ENCODE measurements at regions not wholly inside any gene's neighbourhood (a gene's known extent, or its start where the extent isn't known, plus 50 kb on each side); places are given as distances from the start of the nearest gene placed in this dataset.

GRCh38 chr6:74578339-74578738 lies 627.5 kb downstream of the COL12A1 start:
- H3K36me3 Mint-ChIP-seq (ENCODE audit: low read depth, unreplicated experiment) = no peaks in the 10 kb centered on the region
- peaks cover 20% of the 10 kb centered on the region for H3K4me1 Mint-ChIP-seq (ENCODE audit: low read depth, unreplicated experiment)
- Histone ChIP-seq H3K9ac (ENCODE audit: low read length) (peak overlapping the region; percentile 37), H3K4me2 (ENCODE audit: low read length) (peak overlapping the region; percentile 36), H3K9me3 (ENCODE audit: insufficient read depth, low read depth, low read length) (no peaks in the 10 kb centered on the region), H4K20me1 (ENCODE audit: insufficient read depth, low read length) (no peaks in the 10 kb centered on the region), H3K4me1 (ENCODE audit: insufficient read depth, low read length) (peaks cover 18% of the 10 kb centered on the region), H3K27me3 (ENCODE audit: insufficient read depth, low read length) (no peaks in the 10 kb centered on the region), H3K79me2 (ENCODE audit: insufficient read depth, low read length) (no peaks in the 10 kb centered on the region), H3K27ac (ENCODE audit: low read depth, low read length) (peak overlapping the region; percentile 72), H2AFZ (ENCODE audit: low read depth, low read length) (peak overlapping the region; percentile 35), H3K36me3 (ENCODE audit: insufficient read depth, low read length) (no peaks in the 10 kb centered on the region), H3K4me3 (ENCODE audit: insufficient read depth, low read depth, low read length) (no peak overlapping the region)
- no peaks in the 10 kb centered on the region for H3K27me3 Mint-ChIP-seq (ENCODE audit: low read depth, unreplicated experiment)
- DNase-seq (ENCODE audit: low read depth) = peak; percentile 86
- TF ChIP-seq EZH2 (IDR thresholded peaks at IDR 0.05; ENCODE audit: insufficient read depth, low read length) (no peak), CTCF (IDR thresholded peaks at IDR 0.05; ENCODE audit: insufficient read depth, low read depth, low read length) (no peak)
- FAIRE-seq = peak; percentile 74
- H3K9me3 Mint-ChIP-seq (ENCODE audit: unreplicated experiment) = no peaks in the 10 kb centered on the region
- no peak overlapping the region for H3K4me3 Mint-ChIP-seq (ENCODE audit: unreplicated experiment)
- peak overlapping the region; percentile 73 for H3K27ac Mint-ChIP-seq (ENCODE audit: unreplicated experiment)

- TF ChIP-seq CTCF (IDR thresholded peaks at IDR 0.05; ENCODE audit: insufficient read depth, low read depth, low read length) = no peak
- no peak for TF ChIP-seq EZH2 (IDR thresholded peaks at IDR 0.05; ENCODE audit: insufficient read depth, low read length)
- Histone ChIP-seq H3K27me3 (ENCODE audit: insufficient read depth, low read length) (no peaks in the 10 kb centered on the region), H3K9ac (ENCODE audit: low read length) (no peak overlapping the region), H2AFZ (ENCODE audit: low read depth, low read length) (peak overlapping the region; percentile 59), H3K79me2 (ENCODE audit: insufficient read depth, low read length) (no peaks in the 10 kb centered on the region), H3K36me3 (ENCODE audit: insufficient read depth, low read length) (no peaks in the 10 kb centered on the region), H4K20me1 (ENCODE audit: insufficient read depth, low read length) (no peaks in the 10 kb centered on the region), H3K4me2 (ENCODE audit: low read length) (no peak overlapping the region), H3K4me3 (ENCODE audit: insufficient read depth, low read depth, low read length) (no peak overlapping the region), H3K9me3 (ENCODE audit: insufficient read depth, low read depth, low read length) (no peaks in the 10 kb centered on the region), H3K27ac (ENCODE audit: low read depth, low read length) (peak overlapping the region; percentile 72), H3K4me1 (ENCODE audit: insufficient read depth, low read length) (peaks cover 18% of the 10 kb centered on the region)
- H3K27ac Mint-ChIP-seq (ENCODE audit: unreplicated experiment) = peak overlapping the region; percentile 71
- FAIRE-seq = no peak
- peaks cover 18% of the 10 kb centered on the region for H3K4me1 Mint-ChIP-seq (ENCODE audit: low read depth, unreplicated experiment)
- H3K9me3 Mint-ChIP-seq (ENCODE audit: unreplicated experiment) = no peaks in the 10 kb centered on the region
- H3K27me3 Mint-ChIP-seq (ENCODE audit: low read depth, unreplicated experiment) = no peaks in the 10 kb centered on the region
- DNase-seq (ENCODE audit: low read depth) = no peak
- no peak overlapping the region for H3K4me3 Mint-ChIP-seq (ENCODE audit: unreplicated experiment)
- H3K36me3 Mint-ChIP-seq (ENCODE audit: low read depth, unreplicated experiment) = no peaks in the 10 kb centered on the region
Measured at GRCh38 chr6:74577619-74578018, 628.2 kb downstream of the COL12A1 start.

- no peaks in the 10 kb centered on the region for H3K27me3 Mint-ChIP-seq (ENCODE audit: low read depth, unreplicated experiment)
- Histone ChIP-seq H3K4me3 (ENCODE audit: insufficient read depth, low read depth, low read length) (no peak overlapping the region), H3K9ac (ENCODE audit: low read length) (no peak overlapping the region), H4K20me1 (ENCODE audit: insufficient read depth, low read length) (no peaks in the 10 kb centered on the region), H3K4me1 (ENCODE audit: insufficient read depth, low read length) (peaks cover 18% of the 10 kb centered on the region), H3K79me2 (ENCODE audit: insufficient read depth, low read length) (no peaks in the 10 kb centered on the region), H2AFZ (ENCODE audit: low read depth, low read length) (no peak overlapping the region), H3K27ac (ENCODE audit: low read depth, low read length) (no peak overlapping the region), H3K36me3 (ENCODE audit: insufficient read depth, low read length) (no peaks in the 10 kb centered on the region), H3K4me2 (ENCODE audit: low read length) (no peak overlapping the region), H3K27me3 (ENCODE audit: insufficient read depth, low read length) (no peaks in the 10 kb centered on the region), H3K9me3 (ENCODE audit: insufficient read depth, low read depth, low read length) (no peaks in the 10 kb centered on the region)
- TF ChIP-seq CTCF (IDR thresholded peaks at IDR 0.05; ENCODE audit: insufficient read depth, low read depth, low read length) = peak; percentile 57
- TF ChIP-seq EZH2 (IDR thresholded peaks at IDR 0.05; ENCODE audit: insufficient read depth, low read length) = no peak
- no peaks in the 10 kb centered on the region for H3K9me3 Mint-ChIP-seq (ENCODE audit: unreplicated experiment)
- peaks cover 22% of the 10 kb centered on the region for H3K4me1 Mint-ChIP-seq (ENCODE audit: low read depth, unreplicated experiment)
- H3K4me3 Mint-ChIP-seq (ENCODE audit: unreplicated experiment) = no peak overlapping the region
- FAIRE-seq = peak; percentile 54
- DNase-seq (ENCODE audit: low read depth) = peak; percentile 8
- H3K27ac Mint-ChIP-seq (ENCODE audit: unreplicated experiment) = no peak overlapping the region
- no peaks in the 10 kb centered on the region for H3K36me3 Mint-ChIP-seq (ENCODE audit: low read depth, unreplicated experiment)
Measured at GRCh38 chr6:74574794-74575193, 631.1 kb downstream of the COL12A1 start.

Measured in astrocyte (in vitro differentiated cells and primary cell).